ENCODE measurements at regions not wholly inside any gene's neighbourhood (a gene's known extent, or its start where the extent isn't known, plus 50 kb on each side); places are given as distances from the start of the nearest gene placed in this dataset.

GRCh38 chr19:31567776-31568175, 218.5 kb upstream of the TSHZ3 start:
- no peak for DNase-seq

- no peak for DNase-seq
Measured at GRCh38 chr19:31568724-31569123, 219.5 kb upstream of the TSHZ3 start.

- DNase-seq = no peak
Measured at GRCh38 chr19:31570718-31571117, 221.5 kb upstream of the TSHZ3 start.

- DNase-seq = no peak
Measured at GRCh38 chr19:31572102-31572975, 223.1 kb upstream of the TSHZ3 start.

GRCh38 chr19:31572976-31573298, 223.7 kb upstream of the TSHZ3 start:
- DNase-seq = no peak

GRCh38 chr19:31574251-31574973, 225.2 kb upstream of the TSHZ3 start:
- no peak for DNase-seq

- DNase-seq = no peak
Measured at GRCh38 chr19:31575846-31576335, 226.7 kb upstream of the TSHZ3 start.

GRCh38 chr19:31578326-31578725, 229.1 kb upstream of the TSHZ3 start:
- no peak for DNase-seq

- DNase-seq = no peak
Measured at GRCh38 chr19:31583148-31583547, 233.9 kb upstream of the TSHZ3 start.

- peak; percentile 81 for DNase-seq
Measured at GRCh38 chr19:31586282-31586681, 237.0 kb upstream of the TSHZ3 start.

- no peak for DNase-seq
Measured at GRCh38 chr19:31589109-31589508, 239.9 kb upstream of the TSHZ3 start.

- no peak for DNase-seq
Measured at GRCh38 chr19:31591258-31591657, 242.0 kb upstream of the TSHZ3 start.

- DNase-seq = no peak
Measured at GRCh38 chr19:31592456-31592855, 243.2 kb upstream of the TSHZ3 start.

GRCh38 chr19:31594701-31595100, 245.5 kb upstream of the TSHZ3 start:
- no peak for DNase-seq

GRCh38 chr19:31595521-31595920, 246.3 kb upstream of the TSHZ3 start:
- DNase-seq = no peak

GRCh38 chr19:31596751-31597150, 247.5 kb upstream of the TSHZ3 start:
- no peak for DNase-seq

GRCh38 chr19:31597616-31598015, 248.4 kb upstream of the TSHZ3 start:
- DNase-seq = no peak

GRCh38 chr19:31598730-31599238, 249.5 kb upstream of the TSHZ3 start:
- no peak for DNase-seq

GRCh38 chr19:31600731-31601295, 251.6 kb upstream of the TSHZ3 start:
- no peak for DNase-seq

- DNase-seq = no peak
Measured at GRCh38 chr19:31601855-31602254, 252.6 kb upstream of the TSHZ3 start.

GRCh38 chr19:31602548-31602947, 253.3 kb upstream of the TSHZ3 start:
- DNase-seq = no peak

GRCh38 chr19:31604493-31605040, 255.3 kb upstream of the TSHZ3 start:
- no peak for DNase-seq

- DNase-seq = no peak
Measured at GRCh38 chr19:31610018-31610417, 260.8 kb upstream of the TSHZ3 start.

Measured in kidney glomerular epithelial cell (primary cell).